Thymus (tissue), 11 donors: ENCODE measurements at regions not wholly inside any gene's neighbourhood (a gene's known extent, or its start where the extent isn't known, plus 50 kb on each side); places are given as distances from the start of the nearest gene placed in this dataset.

ENCODE experiments used
- DNase-seq, 9 donors: peaks; one replicate each; pipeline ENCODE4 v3.0.0-alpha.2; 2013; ENCODE audit warnings: low spot score in 9 of 9, low read depth in 6 of 9, missing footprints in 1 of 9
- H3K27ac ChIP-seq, 2 donors: one replicate each; pipeline ENCODE4 v1.5.1; 2013; ENCODE audit warnings: control low read depth in 1 of 2, low read depth in 1 of 2, low read length in 1 of 2, mild to moderate bottlenecking in 1 of 2, moderate library complexity in 1 of 2
- H3K27me3 ChIP-seq, 2 donors: one replicate each; pipeline ENCODE4 v1.5.1; 2013; ENCODE audit warnings: low read length in 1 of 2; ENCODE audit not compliant: control insufficient read depth in 2 of 2, insufficient read depth in 1 of 2
- H3K36me3 ChIP-seq, 2 donors: one replicate each; pipeline ENCODE4 v1.5.1; 2013; ENCODE audit warnings: low read length in 1 of 2, mild to moderate bottlenecking in 1 of 2, moderate library complexity in 1 of 2; ENCODE audit not compliant: control insufficient read depth in 2 of 2, insufficient read depth in 2 of 2
- H3K4me1 ChIP-seq, 2 donors: one replicate each; pipeline ENCODE4 v1.5.1; 2013; ENCODE audit warnings: low read length in 2 of 2; ENCODE audit not compliant: control insufficient read depth in 2 of 2, insufficient read depth in 2 of 2
- H3K4me3 ChIP-seq, 2 donors: one replicate each; pipeline ENCODE4 v1.5.1; 2013; ENCODE audit warnings: low read length in 2 of 2, control low read depth in 1 of 2, mild to moderate bottlenecking in 1 of 2
- H3K9me3 ChIP-seq, 2 donors: one replicate each; pipeline ENCODE4 v1.5.1; 2013; ENCODE audit warnings: low read length in 1 of 2, mild to moderate bottlenecking in 1 of 2; ENCODE audit not compliant: control insufficient read depth in 2 of 2, insufficient read depth in 1 of 2
- WGBS: extraction: QIAGEN DNeasy Blood & Tissue Kit; methylation state at CpG from one replicate; pipeline ENCODE4 v1.1.7; 2013; 5-methylcytosine and 5-hydroxymethylcytosine counted together
- donor health status: healthy.

DNA sequence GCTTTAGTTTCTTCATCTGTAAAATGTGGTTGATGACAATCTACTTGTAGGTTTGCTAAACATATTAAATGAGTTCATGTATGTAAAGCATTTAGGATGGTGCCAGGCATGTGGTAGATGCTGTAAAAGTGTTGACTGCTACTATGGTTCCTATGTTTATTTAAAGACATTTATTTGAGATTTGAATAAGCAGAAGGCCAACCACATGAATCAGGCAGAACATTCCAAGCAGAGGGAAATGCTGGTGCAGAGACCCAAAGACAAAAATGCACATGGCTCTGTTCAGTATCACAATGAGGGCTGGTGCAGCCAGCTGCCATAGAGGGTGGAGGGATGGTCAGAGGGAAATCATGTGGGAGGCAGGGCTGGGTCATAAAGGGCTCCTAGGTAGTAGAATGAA lies 156.2 kb upstream of the PDGFD start:
- no peak for DNase-seq
- H3K4me1 ChIP-seq: no peaks in the 10 kb centered on the region

DNA sequence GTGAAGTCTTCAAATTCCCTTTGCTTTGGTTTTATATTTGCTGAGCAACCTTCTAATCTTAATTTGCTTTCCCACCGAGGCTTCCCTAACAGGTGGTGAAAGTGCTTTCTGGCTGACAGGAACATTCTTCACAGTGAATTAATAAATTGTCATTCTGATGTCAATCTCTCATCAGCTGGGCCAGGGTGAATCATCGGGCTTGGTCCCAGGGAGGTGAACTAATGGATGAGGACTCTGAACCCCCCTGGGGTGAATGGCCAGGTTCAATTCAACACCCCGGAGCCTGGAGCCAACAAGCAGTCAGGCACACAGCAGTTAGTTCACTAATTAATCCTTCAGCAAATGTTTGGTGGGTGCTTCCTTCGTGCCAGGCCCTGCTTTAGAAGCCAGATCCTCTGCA lies 155.4 kb upstream of the PDGFD start:
- no peaks in the 10 kb centered on the region for H3K36me3 ChIP-seq
- H3K27me3 ChIP-seq: no peaks in the 10 kb centered on the region
- 81% methylated on average over 4 of the region's 4 CpGs for WGBS
- DNase-seq: no peak
- no peak overlapping the region for H3K4me3 ChIP-seq
- no peak overlapping the region for H3K27ac ChIP-seq
- H3K4me1 ChIP-seq: no peaks in the 10 kb centered on the region
- H3K9me3 ChIP-seq: no peaks in the 10 kb centered on the region

More for the DNA sequence above, 156.2 kb upstream of the PDGFD start:
- Histone ChIP-seq H3K27ac (no peak overlapping the region), H3K9me3 (no peaks in the 10 kb centered on the region), H3K27me3 (no peaks in the 10 kb centered on the region), H3K4me3 (no peak overlapping the region), H3K36me3 (no peaks in the 10 kb centered on the region)

DNA sequence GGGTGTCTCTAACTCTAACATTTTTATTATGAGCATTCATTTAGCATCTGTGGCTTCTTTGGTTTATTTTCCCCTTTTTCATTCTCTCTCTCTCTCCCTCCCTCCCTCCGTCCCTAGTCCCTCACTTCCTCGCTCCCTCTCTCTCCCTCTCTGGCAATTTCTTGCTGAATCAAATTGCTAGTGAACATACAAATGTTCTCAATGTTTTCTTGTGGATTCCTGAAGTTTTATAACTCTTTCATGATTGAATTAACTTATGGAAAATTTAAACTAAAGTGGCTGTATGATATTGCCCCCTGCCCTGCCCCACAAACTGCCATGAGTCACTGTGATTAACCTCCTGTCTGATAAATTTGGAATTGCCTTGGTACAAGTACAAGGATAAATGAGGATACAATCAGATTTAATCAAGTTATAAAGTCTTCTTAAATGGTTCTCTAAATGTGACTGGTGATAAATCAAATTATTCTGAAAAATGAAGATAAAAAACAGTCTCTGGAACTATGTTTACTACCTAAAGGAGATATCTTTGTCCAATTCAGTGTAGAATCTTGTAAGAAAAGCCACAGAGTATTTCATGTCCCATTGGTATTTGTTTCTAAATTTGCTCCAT lies 143.0 kb upstream of the PDGFD start:
- Histone ChIP-seq H3K27me3 (no peaks in the 10 kb centered on the region), H3K36me3 (no peaks in the 10 kb centered on the region), H3K4me1 (no peaks in the 10 kb centered on the region), H3K27ac (no peak overlapping the region), H3K9me3 (no peaks in the 10 kb centered on the region), H3K4me3 (no peak overlapping the region)
- DNase-seq: no peak
- 91% methylated on average over 2 of the region's 2 CpGs for WGBS

DNA sequence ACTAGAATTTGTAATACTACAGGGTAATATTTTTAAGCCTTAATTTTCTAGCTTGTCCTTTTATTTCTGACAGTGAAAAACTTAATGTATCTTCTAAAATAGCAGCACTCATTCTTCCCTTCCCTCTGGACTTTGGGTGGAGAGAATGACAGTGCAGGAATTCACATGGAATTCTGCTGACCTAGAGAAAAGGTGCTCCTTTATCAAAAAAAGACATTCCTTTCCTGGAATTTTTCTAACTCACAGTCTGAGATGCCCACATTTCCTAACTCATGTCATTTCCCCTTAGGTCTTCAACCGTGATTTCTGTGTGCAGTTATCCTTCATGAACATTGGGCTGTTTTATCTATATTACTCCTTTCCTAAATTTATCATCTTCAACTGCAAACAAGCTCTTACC lies 137.8 kb upstream of the PDGFD start:
- no peaks in the 10 kb centered on the region for H3K27me3 ChIP-seq
- no peak overlapping the region for H3K27ac ChIP-seq
- no peak for DNase-seq
- no peak overlapping the region for H3K4me3 ChIP-seq
- 76% methylated on average over 1 of the region's 1 CpG for WGBS
- no peaks in the 10 kb centered on the region for H3K9me3 ChIP-seq
- H3K36me3 ChIP-seq: no peaks in the 10 kb centered on the region
- H3K4me1 ChIP-seq: no peaks in the 10 kb centered on the region

DNA sequence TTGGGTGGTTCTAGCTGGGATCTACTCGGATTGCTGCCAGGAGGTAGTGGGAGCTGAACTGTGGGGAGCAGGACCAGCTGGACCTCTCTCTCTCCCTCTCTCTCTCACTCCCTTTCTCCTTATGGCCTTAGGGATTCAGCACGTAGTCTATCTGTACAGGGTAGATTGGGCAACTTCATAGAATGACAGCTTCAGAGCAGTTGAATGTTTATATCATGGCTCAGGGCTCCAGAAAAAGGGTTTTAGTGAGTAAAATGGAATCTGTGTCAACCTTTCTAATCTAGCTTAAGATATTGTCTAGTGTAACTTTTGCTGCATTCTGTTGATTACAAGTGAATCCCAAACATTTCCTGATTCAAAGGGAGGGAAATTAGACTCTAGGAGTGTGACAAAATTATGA lies 127.7 kb upstream of the PDGFD start:
- H3K4me3 ChIP-seq: no peak overlapping the region
- H3K9me3 ChIP-seq: no peaks in the 10 kb centered on the region
- H3K27me3 ChIP-seq: no peaks in the 10 kb centered on the region
- WGBS: 83% methylated on average over 2 of the region's 2 CpGs
- no peak overlapping the region for H3K27ac ChIP-seq
- H3K4me1 ChIP-seq: no peaks in the 10 kb centered on the region
- DNase-seq: no peak
- H3K36me3 ChIP-seq: no peaks in the 10 kb centered on the region

DNA sequence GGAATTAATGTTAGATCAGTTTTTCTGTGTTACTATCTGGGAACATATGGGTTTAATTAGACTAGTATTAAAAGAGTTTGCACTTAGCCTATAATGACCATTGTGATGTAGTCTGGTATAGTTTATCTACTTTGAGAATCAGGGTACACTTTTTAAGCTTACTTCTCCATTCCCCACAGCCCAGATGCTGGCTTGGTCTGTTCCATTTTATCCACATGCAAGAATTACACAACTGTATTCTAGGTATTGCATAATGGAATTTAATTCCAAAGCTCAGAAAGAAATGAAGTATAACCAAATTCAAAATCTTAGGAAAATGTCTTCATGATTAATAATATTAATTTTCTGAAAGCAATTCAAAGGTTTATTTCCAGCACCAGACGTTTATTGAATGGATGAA lies 122.2 kb upstream of the PDGFD start:
- no peaks in the 10 kb centered on the region for H3K27me3 ChIP-seq
- WGBS: 82% methylated on average over 1 of the region's 1 CpG
- no peak for DNase-seq
- H3K27ac ChIP-seq: no peak overlapping the region
- H3K4me3 ChIP-seq: no peak overlapping the region
- no peaks in the 10 kb centered on the region for H3K36me3 ChIP-seq
- H3K4me1 ChIP-seq: no peaks in the 10 kb centered on the region
- no peaks in the 10 kb centered on the region for H3K9me3 ChIP-seq

DNA sequence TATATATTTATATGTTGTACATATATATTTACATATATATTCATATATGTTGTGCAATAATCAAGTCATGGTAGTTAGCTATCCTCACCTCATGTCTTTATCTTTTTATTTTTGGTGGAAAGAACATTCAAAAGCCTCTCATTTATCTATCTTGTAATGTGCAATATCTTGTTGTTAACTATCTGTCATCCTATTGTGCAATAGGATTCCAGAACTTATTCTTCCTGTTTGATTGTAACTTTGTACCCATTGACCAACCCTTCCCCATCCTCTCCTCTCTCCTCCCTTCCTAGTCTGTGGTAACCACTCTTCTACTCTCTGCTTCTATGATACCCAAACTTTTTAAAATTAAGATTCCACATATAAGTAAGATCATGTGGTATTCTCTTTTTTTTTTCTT lies 115.6 kb upstream of the PDGFD start:
- H3K9me3 ChIP-seq: no peaks in the 10 kb centered on the region
- no peaks in the 10 kb centered on the region for H3K27me3 ChIP-seq
- no peaks in the 10 kb centered on the region for H3K4me1 ChIP-seq
- no peak for DNase-seq
- no peak overlapping the region for H3K4me3 ChIP-seq
- no peaks in the 10 kb centered on the region for H3K36me3 ChIP-seq
- no peak overlapping the region for H3K27ac ChIP-seq

DNA sequence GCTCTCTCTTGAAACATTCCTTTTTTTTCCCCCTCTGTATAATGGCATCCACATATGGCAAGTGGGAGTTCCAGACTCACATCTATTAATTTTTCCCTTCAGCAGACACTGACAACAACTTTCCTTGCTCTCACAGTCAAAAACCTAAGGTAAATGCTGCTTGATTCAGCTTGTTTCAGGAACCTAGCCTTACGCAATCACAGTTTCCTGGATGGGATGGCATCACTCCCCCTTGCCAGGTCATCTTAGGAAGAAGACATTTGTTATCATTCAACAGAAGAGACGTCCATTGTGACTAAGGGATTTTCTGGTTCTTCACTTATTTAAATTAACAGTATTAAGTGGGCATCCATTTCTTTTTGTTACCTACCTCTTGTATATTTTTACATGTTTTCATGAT lies 112.0 kb upstream of the PDGFD start:
- H3K4me1 ChIP-seq: no peaks in the 10 kb centered on the region
- no peaks in the 10 kb centered on the region for H3K36me3 ChIP-seq
- H3K27ac ChIP-seq: no peak overlapping the region
- WGBS: 46% methylated on average over 2 of the region's 2 CpGs
- no peaks in the 10 kb centered on the region for H3K27me3 ChIP-seq
- no peak overlapping the region for H3K4me3 ChIP-seq
- no peaks in the 10 kb centered on the region for H3K9me3 ChIP-seq
- DNase-seq: no peak

DNA sequence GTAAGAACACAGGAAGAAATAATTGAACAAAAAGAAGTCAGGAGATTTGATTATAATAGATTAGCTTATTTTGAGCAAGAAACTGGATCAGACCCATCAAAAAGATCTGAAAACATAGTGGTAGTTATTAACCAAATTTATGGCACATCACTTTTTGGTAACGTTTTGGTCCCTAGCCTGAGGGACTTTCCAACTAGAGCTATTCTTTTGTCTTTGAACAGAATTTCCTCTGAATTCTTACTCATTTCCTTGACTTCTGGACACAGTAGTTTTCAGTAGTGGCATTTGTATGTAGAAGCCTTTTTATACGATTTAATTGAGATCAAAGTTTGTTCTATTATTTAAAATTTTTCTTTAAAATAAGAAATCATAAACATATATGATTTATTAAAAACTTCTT lies 96.5 kb upstream of the PDGFD start:
- H3K9me3 ChIP-seq: no peaks in the 10 kb centered on the region
- DNase-seq: no peak
- H3K36me3 ChIP-seq: no peaks in the 10 kb centered on the region
- 61% methylated on average over 2 of the region's 2 CpGs for WGBS
- no peaks in the 10 kb centered on the region for H3K4me1 ChIP-seq
- H3K4me3 ChIP-seq: no peak overlapping the region
- H3K27ac ChIP-seq: no peak overlapping the region
- no peaks in the 10 kb centered on the region for H3K27me3 ChIP-seq

DNA sequence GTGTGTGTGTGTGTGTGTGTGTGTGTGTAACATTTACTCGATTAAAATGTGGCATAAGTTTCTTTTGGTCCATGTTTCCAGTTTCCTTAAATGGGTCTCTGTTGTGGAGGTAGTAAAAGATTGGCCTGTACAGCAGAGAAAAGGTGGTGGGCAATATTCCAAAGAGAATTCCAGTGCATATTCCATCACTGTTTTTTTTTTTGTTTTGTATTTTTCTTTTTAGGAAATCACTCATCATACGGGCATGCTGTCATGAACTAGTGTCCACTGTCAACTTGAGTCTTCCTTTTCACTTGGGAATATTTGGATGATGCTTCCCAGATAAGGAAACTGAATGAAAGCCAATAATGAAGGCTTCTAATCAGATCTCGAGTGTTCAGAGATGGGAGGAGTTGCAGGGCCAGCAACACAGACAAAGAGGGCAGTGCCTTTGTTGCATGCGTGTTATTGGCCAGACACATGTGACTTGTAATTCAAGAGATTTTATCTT lies 95.2 kb upstream of the PDGFD start:
- H3K4me1 ChIP-seq: no peaks in the 10 kb centered on the region
- no peaks in the 10 kb centered on the region for H3K36me3 ChIP-seq
- DNase-seq: no peak
- H3K4me3 ChIP-seq: no peak overlapping the region
- H3K9me3 ChIP-seq: no peaks in the 10 kb centered on the region
- 76% methylated on average over 4 of the region's 4 CpGs for WGBS
- H3K27ac ChIP-seq: no peak overlapping the region
- H3K27me3 ChIP-seq: no peaks in the 10 kb centered on the region
